H9 (cell line): ENCODE measurements at regions not wholly inside any gene's neighbourhood (a gene's known extent, or its start where the extent isn't known, plus 50 kb on each side); places are given as distances from the start of the nearest gene placed in this dataset.

ENCODE experiments used
- DNase-seq: peaks from one replicate; pipeline ENCODE4 v3.0.0-alpha.2; 2017
- H2AFZ ChIP-seq: one replicate; pipeline ENCODE4 v1.6.1; 2013; ENCODE audit warnings: mild to moderate bottlenecking, low read length, control low read depth, moderate library complexity
- H2AK5ac ChIP-seq: 2 replicates; pipeline ENCODE4 v1.6.1; 2013; ENCODE audit warnings: low read length, control low read depth, mixed read lengths; ENCODE audit not compliant: insufficient read length
- H2BK120ac ChIP-seq: one replicate; pipeline ENCODE4 v1.6.1; 2013; ENCODE audit warnings: low read depth, mild to moderate bottlenecking, low read length, control low read depth, inconsistent platforms; ENCODE audit not compliant: poor library complexity, severe bottlenecking
- H2BK12ac ChIP-seq: 2 replicates; pipeline ENCODE4 v1.6.1; 2013; ENCODE audit warnings: low read length, control low read depth, mixed read lengths, low read depth; ENCODE audit not compliant: insufficient read length
- H2BK15ac ChIP-seq: 2 replicates; pipeline ENCODE4 v1.6.1; 2013; ENCODE audit warnings: low read depth, low read length, control low read depth
- H2BK20ac ChIP-seq: one replicate; pipeline ENCODE4 v1.6.1; 2013; ENCODE audit warnings: low read depth, mild to moderate bottlenecking, low read length, control low read depth, inconsistent platforms; ENCODE audit not compliant: poor library complexity, severe bottlenecking
- H2BK5ac ChIP-seq: 2 replicates; pipeline ENCODE4 v1.6.1; 2013; ENCODE audit warnings: low read length, control low read depth, mixed read lengths; ENCODE audit not compliant: insufficient read length
- H3K14ac ChIP-seq: 2 replicates; pipeline ENCODE4 v1.6.1; 2013; ENCODE audit warnings: low read length, control low read depth; ENCODE audit not compliant: insufficient read depth
- H3K18ac ChIP-seq: 2 replicates; pipeline ENCODE4 v1.6.1; 2013; ENCODE audit warnings: low read depth, mild to moderate bottlenecking, mixed read lengths, low read length, control low read depth; ENCODE audit not compliant: insufficient read length
- H3K23ac ChIP-seq: 2 replicates; pipeline ENCODE4 v1.6.1; 2013; ENCODE audit warnings: low read length, control low read depth, mixed read lengths, low read depth; ENCODE audit not compliant: insufficient read length
- H3K23me2 ChIP-seq: 2 replicates; pipeline ENCODE4 v1.6.1; 2013; ENCODE audit warnings: low read depth, mild to moderate bottlenecking, mixed read lengths, low read length, control low read depth; ENCODE audit not compliant: insufficient read length, poor library complexity, severe bottlenecking
- H3K27ac ChIP-seq: 2 replicates; pipeline ENCODE4 v1.5.1; 2013; ENCODE audit warnings: low read length, control low read depth, mixed read lengths, low read depth; ENCODE audit not compliant: insufficient read length
- H3K27me3 ChIP-seq: 2 replicates; pipeline ENCODE4 v1.6.1; 2013; ENCODE audit warnings: low read length, control low read depth, inconsistent platforms; ENCODE audit not compliant: insufficient read depth
- H3K4ac ChIP-seq: 2 replicates; pipeline ENCODE4 v1.6.1; 2013; ENCODE audit warnings: low read depth, mild to moderate bottlenecking, control low read depth, inconsistent platforms, low read length, moderate library complexity
- H3K4me1 ChIP-seq: 2 replicates; pipeline ENCODE4 v1.6.1; 2013; ENCODE audit warnings: low read length, control low read depth, inconsistent platforms; ENCODE audit not compliant: insufficient read depth
- H3K4me2 ChIP-seq: 2 replicates; pipeline ENCODE4 v1.6.1; 2013; ENCODE audit warnings: low read length, control low read depth, mixed read lengths; ENCODE audit not compliant: insufficient read length, insufficient read depth
- H3K56ac ChIP-seq: 2 replicates; pipeline ENCODE4 v1.6.1; 2013; ENCODE audit warnings: low read depth, mild to moderate bottlenecking, mixed read lengths, low read length, control low read depth; ENCODE audit not compliant: insufficient read length
- H3K79me1 ChIP-seq: 2 replicates; pipeline ENCODE4 v1.6.1; 2013; ENCODE audit warnings: low read depth, mild to moderate bottlenecking, moderate library complexity, low read length, control low read depth, inconsistent platforms; ENCODE audit not compliant: insufficient read depth, poor library complexity, severe bottlenecking
- H3K79me2 ChIP-seq: 2 replicates; pipeline ENCODE4 v1.6.1; 2013; ENCODE audit warnings: low read length, control low read depth, inconsistent platforms; ENCODE audit not compliant: insufficient read depth
- H3K9ac ChIP-seq: 2 replicates; pipeline ENCODE4 v1.6.1; 2013; ENCODE audit warnings: low read length, control low read depth, mixed read lengths; ENCODE audit not compliant: insufficient read length; ENCODE audit errors: extremely low read depth
- H3K9me3 ChIP-seq: one replicate; pipeline ENCODE4 v1.6.1; 2013; ENCODE audit warnings: low read depth, low read length, inconsistent platforms; ENCODE audit not compliant: control insufficient read depth
- H3T11ph ChIP-seq: one replicate; pipeline ENCODE4 v1.6.1; 2013; ENCODE audit warnings: mild to moderate bottlenecking, low read length, control low read depth, inconsistent platforms
- H4K20me1 ChIP-seq: one replicate; pipeline ENCODE4 v1.6.1; 2013; ENCODE audit not compliant: control insufficient read depth, insufficient read length, insufficient read depth
- H4K5ac ChIP-seq: 2 replicates; pipeline ENCODE4 v1.6.1; 2013; ENCODE audit warnings: low read depth, mild to moderate bottlenecking, mixed read lengths, low read length, control low read depth; ENCODE audit not compliant: insufficient read length
- H4K8ac ChIP-seq: replicated peaks from 2 replicates; pipeline ENCODE4 v1.6.1; 2013; ENCODE audit warnings: low read length, control low read depth, mixed read lengths, low read depth; ENCODE audit not compliant: insufficient read length
- H4K91ac ChIP-seq: 2 replicates; pipeline ENCODE4 v1.6.1; 2013; ENCODE audit warnings: low read depth, mild to moderate bottlenecking, moderate library complexity, mixed read lengths, low read length, control low read depth; ENCODE audit not compliant: insufficient read length
- H3K27ac Mint-ChIP-seq, 3 experiments: 2 replicates in 2 of 3; 3 replicates in 1 of 3; pipeline ENCODE4 v1.8.0; 2020 to 2021; ENCODE audit warnings: mixed read lengths in 3 of 3, mild to moderate bottlenecking in 1 of 3, moderate library complexity in 1 of 3
- H3K27me3 Mint-ChIP-seq: 2 replicates; pipeline ENCODE4 v1.8.0; 2021; ENCODE audit warnings: low read depth, mild to moderate bottlenecking, moderate library complexity, mixed read lengths
- H3K36me3 Mint-ChIP-seq, 3 experiments: 2 replicates in 2 of 3; 3 replicates in 1 of 3; pipeline ENCODE4 v1.8.0; 2020 to 2021; ENCODE audit warnings: low read depth in 3 of 3, mixed read lengths in 3 of 3; ENCODE audit not compliant: insufficient read depth in 1 of 3
- H3K4me1 Mint-ChIP-seq, 2 experiments: 2 replicates each; pipeline ENCODE4 v1.8.0; 2020; ENCODE audit warnings: mixed read lengths in 2 of 2
- H3K4me3 Mint-ChIP-seq, 2 experiments: 2 replicates in 1 of 2; 3 replicates in 1 of 2; pipeline ENCODE4 v1.8.0; 2020 to 2021; ENCODE audit warnings: mild to moderate bottlenecking in 2 of 2, mixed read lengths in 2 of 2, moderate library complexity in 1 of 2
- H3K9me3 Mint-ChIP-seq, 2 experiments: 2 replicates in 1 of 2; 3 replicates in 1 of 2; pipeline ENCODE4 v1.8.0; 2020; ENCODE audit warnings: mild to moderate bottlenecking in 2 of 2, mixed read lengths in 2 of 2, moderate library complexity in 1 of 2
- CTCF ChIP-seq: fragments of 200-600 bp; sonication (generic); conservative IDR thresholded peaks from 3 replicates; pipeline ENCODE4 v1.8.0; 2021; ENCODE audit warnings: antibody characterized with exemption, mild to moderate bottlenecking
- WGBS: extraction: QIAGEN DNeasy Blood & Tissue Kit; methylation state at CpG from one replicate; pipeline ENCODE4 v1.1.7; 2013; ENCODE audit warnings: missing lambda C conversion rate, low lambda C conversion rate, mixed read lengths; ENCODE audit not compliant: insufficient read length; ENCODE audit errors: extremely low coverage; 5-methylcytosine and 5-hydroxymethylcytosine counted together

GRCh38 chr5:169430671-169431070 is 129.7 kb upstream of the SLIT3 start:
- H3K27me3 ChIP-seq: no peaks in the 10 kb centered on the region
- H3K9ac ChIP-seq: no peak overlapping the region
- TF ChIP-seq CTCF: no peak
- no peak for DNase-seq
- H4K8ac ChIP-seq: no peak overlapping the region
- no peak overlapping the region for H3K56ac ChIP-seq
- no peak overlapping the region for H3K14ac ChIP-seq
- no peaks in the 10 kb centered on the region for H3K9me3 Mint-ChIP-seq
- H3K4ac ChIP-seq: no peak overlapping the region
- H3T11ph ChIP-seq: no peak overlapping the region
- no peaks in the 10 kb centered on the region; the same call in 1 of the 2 replicates for H3K4me1 ChIP-seq
- H4K20me1 ChIP-seq: no peaks in the 10 kb centered on the region
- H2BK5ac ChIP-seq: no peak overlapping the region
- no peak overlapping the region for H3K4me2 ChIP-seq
- no peak overlapping the region for H3K27ac ChIP-seq
- H3K9me3 ChIP-seq: no peaks in the 10 kb centered on the region
- no CpG with 5 or more reads among the region's 1 CpG for WGBS
- no peak overlapping the region for H2BK20ac ChIP-seq
- no peak overlapping the region for H2AK5ac ChIP-seq
- H3K23me2 ChIP-seq: no peaks in the 10 kb centered on the region
- no peaks in the 10 kb centered on the region for H3K79me1 ChIP-seq
- no peak overlapping the region for H3K23ac ChIP-seq
- no peaks in the 10 kb centered on the region for H3K36me3 Mint-ChIP-seq
- no peak overlapping the region for H4K5ac ChIP-seq
- no peak overlapping the region for H3K4me3 Mint-ChIP-seq
- no peak overlapping the region for H2AFZ ChIP-seq
- H3K27me3 Mint-ChIP-seq: no peaks in the 10 kb centered on the region; the same call in 1 of the 2 replicates
- no peak overlapping the region for H4K91ac ChIP-seq
- no peak overlapping the region for H2BK15ac ChIP-seq
- no peaks in the 10 kb centered on the region for H3K79me2 ChIP-seq
- H2BK12ac ChIP-seq: no peak overlapping the region
- H3K27ac Mint-ChIP-seq: no peak overlapping the region
- no peak overlapping the region for H2BK120ac ChIP-seq
- H3K4me1 Mint-ChIP-seq: peaks cover 10 to 11% of the 10 kb centered on the region in 2 experiments
- H3K18ac ChIP-seq: no peak overlapping the region
